Peyer's patch (tissue), 4 donors: ENCODE measurements at regions not wholly inside any gene's neighbourhood (a gene's known extent, or its start where the extent isn't known, plus 50 kb on each side); places are given as distances from the start of the nearest gene placed in this dataset.

Source experiments
- DNase-seq, 3 donors: peaks; one replicate each; pipeline ENCODE4 v3.0.0-alpha.2; 2017 to 2019
- H3K27ac ChIP-seq, 4 donors: fragments of 200-600 bp; sonication (generic); one replicate each; pipeline ENCODE4 v1.5.1; 2016 to 2019
- H3K27me3 ChIP-seq, 2 donors: fragments of 200-600 bp; sonication (generic); one replicate each; pipeline ENCODE4 v1.5.1; 2019
- H3K36me3 ChIP-seq, 3 donors: fragments of 200-600 bp; sonication (generic); one replicate each; pipeline ENCODE4 v1.5.1; 2016 to 2019
- H3K4me1 ChIP-seq, 4 donors: fragments of 200-600 bp; sonication (generic); one replicate each; pipeline ENCODE4 v1.5.1; 2016 to 2019
- H3K4me3 ChIP-seq, 4 donors: fragments of 200-600 bp; sonication (generic); 1 replicate in 3 of 4; 2 replicates in 1 of 4; pipeline ENCODE4 v1.5.1; 2016 to 2019; ENCODE audit warnings: mild to moderate bottlenecking in 1 of 4
- H3K9me3 ChIP-seq, 4 donors: fragments of 200-600 bp; sonication (generic); one replicate each; pipeline ENCODE4 v1.5.1; 2016 to 2019; ENCODE audit warnings: mild to moderate bottlenecking in 1 of 4
- CTCF ChIP-seq, 6 experiments: fragments of 450-650 bp in 4 of 6; fragments of 200-600 bp in 2 of 6; sonication (generic) in 1 of 6; IDR thresholded peaks; one replicate each; pipeline ENCODE4 v1.5.1; 2017 to 2019; ENCODE audit warnings: antibody characterized with exemption in 6 of 6, mild to moderate bottlenecking in 3 of 6, moderate library complexity in 1 of 6
- POLR2A ChIP-seq, 2 donors: fragments of 450-650 bp; IDR thresholded peaks; one replicate each; pipeline ENCODE4 v1.5.1; 2017; ENCODE audit warnings: antibody characterized with exemption in 2 of 2, mild to moderate bottlenecking in 2 of 2, moderate library complexity in 2 of 2

GRCh38 chr9:25861421-25861820 is 183.2 kb upstream of the TUSC1 start:
- H3K27me3 ChIP-seq, result no peaks in the 10 kb centered on the region
- H3K4me3 ChIP-seq, result no peak overlapping the region
- DNase-seq, result no peak
- no peak overlapping the region for H3K27ac ChIP-seq
- H3K36me3 ChIP-seq, result no peaks in the 10 kb centered on the region
- H3K9me3 ChIP-seq, result no peaks in the 10 kb centered on the region
- H3K4me1 ChIP-seq, result no peaks in the 10 kb centered on the region
- TF ChIP-seq POLR2A (IDR thresholded peaks at IDR 0.05) (no peak), CTCF (IDR thresholded peaks at IDR 0.05) (no peak)

- no peak for DNase-seq
- no peaks in the 10 kb centered on the region for H3K27me3 ChIP-seq
- H3K4me3 ChIP-seq, result no peak overlapping the region
- TF ChIP-seq POLR2A (IDR thresholded peaks at IDR 0.05), result no peak
- no peak for TF ChIP-seq CTCF (IDR thresholded peaks at IDR 0.05)
- no peaks in the 10 kb centered on the region for H3K36me3 ChIP-seq
- no peak overlapping the region for H3K27ac ChIP-seq
- no peaks in the 10 kb centered on the region for H3K9me3 ChIP-seq
- no peaks in the 10 kb centered on the region for H3K4me1 ChIP-seq
Measured at GRCh38 chr9:25857147-25857546, 178.9 kb upstream of the TUSC1 start.

GRCh38 chr9:25850803-25851202 is 172.6 kb upstream of the TUSC1 start:
- H3K27me3 ChIP-seq, result no peaks in the 10 kb centered on the region
- no peak for DNase-seq
- H3K27ac ChIP-seq, result no peak overlapping the region
- H3K9me3 ChIP-seq, result no peaks in the 10 kb centered on the region
- no peaks in the 10 kb centered on the region for H3K4me1 ChIP-seq
- H3K36me3 ChIP-seq, result no peaks in the 10 kb centered on the region
- TF ChIP-seq CTCF (IDR thresholded peaks at IDR 0.05), result no peak
- no peak for TF ChIP-seq POLR2A (IDR thresholded peaks at IDR 0.05)
- no peak overlapping the region for H3K4me3 ChIP-seq

GRCh38 chr9:25845867-25846266 is 167.6 kb upstream of the TUSC1 start:
- H3K4me3 ChIP-seq, result no peak overlapping the region

GRCh38 chr9:25830381-25830780 is 152.1 kb upstream of the TUSC1 start:
- Histone ChIP-seq H3K27me3 (no peaks in the 10 kb centered on the region), H3K9me3 (peaks cover 0 to 3% (median 0%) of the 10 kb centered on the region in 4 donors), H3K4me1 (no peaks in the 10 kb centered on the region), H3K4me3 (no peak overlapping the region), H3K36me3 (no peaks in the 10 kb centered on the region), H3K27ac (no peak overlapping the region)
- no peak for DNase-seq
- TF ChIP-seq CTCF (IDR thresholded peaks at IDR 0.05), result no peak
- no peak for TF ChIP-seq POLR2A (IDR thresholded peaks at IDR 0.05)

More at GRCh38 chr9:25845867-25846266, 167.6 kb upstream of the TUSC1 start:
- no peaks in the 10 kb centered on the region for H3K36me3 ChIP-seq
- no peaks in the 10 kb centered on the region for H3K27me3 ChIP-seq
- no peak for TF ChIP-seq POLR2A (IDR thresholded peaks at IDR 0.05)
- no peak for TF ChIP-seq CTCF (IDR thresholded peaks at IDR 0.05)
- no peak for DNase-seq
- no peaks in the 10 kb centered on the region for H3K4me1 ChIP-seq
- no peaks in the 10 kb centered on the region for H3K9me3 ChIP-seq
- no peak overlapping the region for H3K27ac ChIP-seq

GRCh38 chr9:25827626-25828025 is 149.4 kb upstream of the TUSC1 start:
- Histone ChIP-seq H3K27me3 (no peaks in the 10 kb centered on the region), H3K9me3 (peaks cover 0 to 3% (median 0%) of the 10 kb centered on the region in 4 donors), H3K36me3 (no peaks in the 10 kb centered on the region), H3K4me1 (no peaks in the 10 kb centered on the region), H3K27ac (no peak overlapping the region), H3K4me3 (no peak overlapping the region)
- DNase-seq, result no peak
- TF ChIP-seq CTCF (IDR thresholded peaks at IDR 0.05), result no peak
- TF ChIP-seq POLR2A (IDR thresholded peaks at IDR 0.05), result no peak
